ENCODE measurements at regions not wholly inside any gene's neighbourhood (a gene's known extent, or its start where the extent isn't known, plus 50 kb on each side); places are given as distances from the start of the nearest gene placed in this dataset.

GRCh38 chr18:39200153-39200552 lies 1634.6 kb upstream of the CELF4 start:
- Histone ChIP-seq H3K4me1 (ENCODE audit: control insufficient read depth, insufficient read depth, low read length) (no peaks in the 10 kb centered on the region), H3K36me3 (ENCODE audit: control insufficient read depth in 2 of 2, insufficient read depth in 2 of 2, low read length in 1 of 2) (no peaks in the 10 kb centered on the region), H3K4me3 (no peak overlapping the region), H4K20me1 (ENCODE audit: control insufficient read depth, insufficient read depth) (no peaks in the 10 kb centered on the region), H3K27me3 (replicated peaks in 1 of 2; ENCODE audit: control insufficient read depth in 2 of 2, insufficient read depth in 2 of 2, low read length in 1 of 2) (no peaks in the 10 kb centered on the region), H3K4me2 (ENCODE audit: control insufficient read depth, insufficient read depth) (no peak overlapping the region), H2AFZ (ENCODE audit: control insufficient read depth, low read depth, low read length) (no peak overlapping the region), H3K9ac (ENCODE audit: control insufficient read depth, insufficient read depth, low read length) (no peak overlapping the region), H3K27ac (ENCODE audit: control insufficient read depth, insufficient read depth) (no peak overlapping the region), H3K9me3 (replicated peaks; ENCODE audit: control insufficient read depth, insufficient read depth, low read length) (no peaks in the 10 kb centered on the region), H3K79me2 (ENCODE audit: control insufficient read depth, insufficient read depth, low read length) (no peaks in the 10 kb centered on the region)
- ChIA-PET SMC1A (ENCODE audit: uncharacterized antibody, unreplicated experiment) (interaction anchor here (0.7 kb wide), 1 partner anchor 57 kb away, joined by 3 read pairs; no protein-coding TSS in a partner anchor), POLR2A (no interaction called here), RAD21 (ENCODE audit: unreplicated experiment) (no interaction called here), CTCF (no interaction called here)
- ATAC-seq = no peak
- intact Hi-C loops (cut with micrococcal nuclease; ENCODE audit: unreplicated experiment) = no loop called here
- no peak for FAIRE-seq
- no peak for DNase-seq (ENCODE audit: low read depth, low spot score)
- BruUV-seq (replicated peaks) = no TSS peak
- WGBS (ENCODE audit: insufficient coverage, insufficient replicate concordance, low lambda C conversion rate, missing lambda C conversion rate) = 32% methylated on average over 6 of the region's 6 CpGs
- in situ Hi-C loops (cut with MboI) = no loop called here
- TF ChIP-seq MTA2 (IDR thresholded peaks at IDR 0.05; ENCODE audit: low read depth) (no peak), CTCF (IDR thresholded peaks at IDR 0.05 in 2 of 3, conservative IDR thresholded peaks at IDR 0.05 in 1 of 3; ENCODE audit: control insufficient read depth in 2 of 3, extremely low read depth in 1 of 3, insufficient read depth in 1 of 3, low read depth in 3 of 3, low read length in 3 of 3) (no peak), BHLHE40 (IDR thresholded peaks at IDR 0.05; ENCODE audit: borderline replicate concordance in 1 of 2, low read depth in 2 of 2, low read length in 1 of 2) (no peak), STAT3 (IDR thresholded peaks at IDR 0.05; ENCODE audit: low read depth, low read length) (no peak), CREB1 (IDR thresholded peaks at IDR 0.05; ENCODE audit: low read depth) (no peak), HDAC6 (IDR thresholded peaks at IDR 0.05; ENCODE audit: unreplicated experiment) (no peak), REST (IDR thresholded peaks at IDR 0.05; ENCODE audit: low read depth, low read length) (no peak), ATF7 (IDR thresholded peaks at IDR 0.05; ENCODE audit: low read depth) (no peak), POLR2A (IDR thresholded peaks at IDR 0.05; ENCODE audit: low read depth, low read length) (no peak), ZZZ3 (IDR thresholded peaks at IDR 0.05; ENCODE audit: control insufficient read depth, insufficient read length, low read depth) (no peak), MXI1 (IDR thresholded peaks at IDR 0.05; ENCODE audit: low read depth, low read length) (no peak), KAT2A (conservative IDR thresholded peaks at IDR 0.05; ENCODE audit: control insufficient read depth, low read depth, low read length) (no peak), JUNB (IDR thresholded peaks at IDR 0.05) (no peak), HCFC1 (IDR thresholded peaks at IDR 0.05; ENCODE audit: low read length) (no peak)
- TF ChIP-seq, protein P1, sequence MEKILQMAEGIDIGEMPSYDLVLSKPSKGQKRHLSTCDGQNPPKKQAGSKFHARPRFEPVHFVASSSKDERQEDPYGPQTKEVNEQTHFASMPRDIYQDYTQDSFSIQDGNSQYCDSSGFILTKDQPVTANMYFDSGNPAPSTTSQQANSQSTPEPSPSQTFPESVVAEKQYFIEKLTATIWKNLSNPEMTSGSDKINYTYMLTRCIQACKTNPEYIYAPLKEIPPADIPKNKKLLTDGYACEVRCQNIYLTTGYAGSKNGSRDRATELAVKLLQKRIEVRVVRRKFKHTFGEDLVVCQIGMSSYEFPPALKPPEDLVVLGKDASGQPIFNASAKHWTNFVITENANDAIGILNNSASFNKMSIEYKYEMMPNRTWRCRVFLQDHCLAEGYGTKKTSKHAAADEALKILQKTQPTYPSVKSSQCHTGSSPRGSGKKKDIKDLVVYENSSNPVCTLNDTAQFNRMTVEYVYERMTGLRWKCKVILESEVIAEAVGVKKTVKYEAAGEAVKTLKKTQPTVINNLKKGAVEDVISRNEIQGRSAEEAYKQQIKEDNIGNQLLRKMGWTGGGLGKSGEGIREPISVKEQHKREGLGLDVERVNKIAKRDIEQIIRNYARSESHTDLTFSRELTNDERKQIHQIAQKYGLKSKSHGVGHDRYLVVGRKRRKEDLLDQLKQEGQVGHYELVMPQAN (conservative IDR thresholded peaks at IDR 0.05) = no peak

Data from GM12878 (cell line).